ENCODE measurements at regions not wholly inside any gene's neighbourhood (a gene's known extent, or its start where the extent isn't known, plus 50 kb on each side); places are given as distances from the start of the nearest gene placed in this dataset.

- Histone ChIP-seq H3K36me3 (ENCODE audit: insufficient read depth, low read length) (no peaks in the 10 kb centered on the region), H3K4me2 (ENCODE audit: low read length) (no peak overlapping the region), H3K4me3 (ENCODE audit: low read depth, low read length, poor library complexity, severe bottlenecking) (no peak overlapping the region), H3K9me3 (ENCODE audit: low read length) (no peaks in the 10 kb centered on the region), H3K79me2 (ENCODE audit: insufficient read depth, low read depth, low read length) (no peaks in the 10 kb centered on the region), H4K20me1 (ENCODE audit: insufficient read depth, low read length) (no peaks in the 10 kb centered on the region), H2AFZ (ENCODE audit: low read length) (no peak overlapping the region), H3K27ac (ENCODE audit: low read depth, low read length, poor library complexity, severe bottlenecking) (no peak overlapping the region), H3K4me1 (ENCODE audit: insufficient read depth, low read length, poor library complexity, severe bottlenecking) (no peaks in the 10 kb centered on the region), H3K9me2 (ENCODE audit: insufficient read depth, low read length) (no peaks in the 10 kb centered on the region)
- TF ChIP-seq EZH2phosphoT487 (IDR thresholded peaks at IDR 0.05; ENCODE audit: borderline replicate concordance, low read depth, low read length): no peak
- intact Hi-C loops (cut with micrococcal nuclease; ENCODE audit: unreplicated experiment): no loop called here
- ChIA-PET CTCF (ENCODE audit: unreplicated experiment) (no interaction called here), POLR2A (interaction anchor here (0.9 kb wide), 1 partner anchor 12 kb away, joined by 3 read pairs; no protein-coding TSS in a partner anchor)
- no peak for DNase-seq (ENCODE audit: low spot score)
- no TSS peak for BruUV-seq (replicated peaks)
These were observed 475.8 kb upstream of the OLFM3 start for GRCh38 chr1:102472520-102472919.

GRCh38 chr1:102470767-102471166 lies 474.0 kb upstream of the OLFM3 start:
- BruUV-seq (replicated peaks): no TSS peak

GRCh38 chr1:102466487-102466886 lies 469.8 kb upstream of the OLFM3 start:
- no TSS peak for BruUV-seq (replicated peaks)
- H4K20me1 ChIP-seq (ENCODE audit: insufficient read depth, low read length): no peaks in the 10 kb centered on the region
- ChIA-PET CTCF (ENCODE audit: unreplicated experiment) (no interaction called here), POLR2A (no interaction called here)
- no peak overlapping the region for H3K27ac ChIP-seq (ENCODE audit: low read depth, low read length, poor library complexity, severe bottlenecking)
- no peaks in the 10 kb centered on the region for H3K4me1 ChIP-seq (ENCODE audit: insufficient read depth, low read length, poor library complexity, severe bottlenecking)
- TF ChIP-seq EZH2phosphoT487 (IDR thresholded peaks at IDR 0.05; ENCODE audit: borderline replicate concordance, low read depth, low read length): no peak
- TF ChIP-seq CTCF (conservative IDR thresholded peaks at IDR 0.05; ENCODE audit: low read length): no peak
- intact Hi-C loops (cut with micrococcal nuclease; ENCODE audit: unreplicated experiment): no loop called here
- no peaks in the 10 kb centered on the region for H3K9me3 ChIP-seq (ENCODE audit: low read length)
- no peak overlapping the region for H3K4me3 ChIP-seq (ENCODE audit: low read depth, low read length, poor library complexity, severe bottlenecking)
- H3K36me3 ChIP-seq (ENCODE audit: insufficient read depth, low read length): no peaks in the 10 kb centered on the region
- no peaks in the 10 kb centered on the region for H3K9me2 ChIP-seq (ENCODE audit: insufficient read depth, low read length)
- no peak overlapping the region for H2AFZ ChIP-seq (ENCODE audit: low read length)
- no peak for DNase-seq (ENCODE audit: low spot score)
- H3K4me2 ChIP-seq (ENCODE audit: low read length): no peak overlapping the region
- no peaks in the 10 kb centered on the region for H3K79me2 ChIP-seq (ENCODE audit: insufficient read depth, low read depth, low read length)

More at GRCh38 chr1:102470767-102471166, 474.0 kb upstream of the OLFM3 start:
- ChIA-PET CTCF (ENCODE audit: unreplicated experiment) (no interaction called here), POLR2A (no interaction called here)
- DNase-seq (ENCODE audit: low spot score): no peak
- TF ChIP-seq EZH2phosphoT487 (IDR thresholded peaks at IDR 0.05; ENCODE audit: borderline replicate concordance, low read depth, low read length) (no peak), CTCF (conservative IDR thresholded peaks at IDR 0.05; ENCODE audit: low read length) (no peak)
- Histone ChIP-seq H3K27ac (ENCODE audit: low read depth, low read length, poor library complexity, severe bottlenecking) (no peak overlapping the region), H3K36me3 (ENCODE audit: insufficient read depth, low read length) (no peaks in the 10 kb centered on the region), H3K79me2 (ENCODE audit: insufficient read depth, low read depth, low read length) (no peaks in the 10 kb centered on the region), H3K4me3 (ENCODE audit: low read depth, low read length, poor library complexity, severe bottlenecking) (no peak overlapping the region), H4K20me1 (ENCODE audit: insufficient read depth, low read length) (no peaks in the 10 kb centered on the region), H3K9me2 (ENCODE audit: insufficient read depth, low read length) (no peaks in the 10 kb centered on the region), H3K4me2 (ENCODE audit: low read length) (no peak overlapping the region), H3K4me1 (ENCODE audit: insufficient read depth, low read length, poor library complexity, severe bottlenecking) (no peaks in the 10 kb centered on the region), H3K9me3 (ENCODE audit: low read length) (no peaks in the 10 kb centered on the region), H2AFZ (ENCODE audit: low read length) (no peak overlapping the region)
- intact Hi-C loops (cut with micrococcal nuclease; ENCODE audit: unreplicated experiment): no loop called here
